Neuronal stem cell (in vitro differentiated cells): ENCODE measurements at regions not wholly inside any gene's neighbourhood (a gene's known extent, or its start where the extent isn't known, plus 50 kb on each side); places are given as distances from the start of the nearest gene placed in this dataset.

Experiments used
- DNase-seq: peaks from one replicate; pipeline ENCODE4 v3.0.0-alpha.2; 2013; ENCODE audit warnings: low spot score
- H2AFZ ChIP-seq: one replicate; pipeline ENCODE4 v1.6.1; 2013; ENCODE audit warnings: mild to moderate bottlenecking, low read length, inconsistent platforms
- H2AK5ac ChIP-seq: 2 replicates; pipeline ENCODE4 v1.6.1; 2013; ENCODE audit warnings: low read depth, mild to moderate bottlenecking, inconsistent platforms, low read length, moderate library complexity, mixed read lengths
- H2BK120ac ChIP-seq: 2 replicates; pipeline ENCODE4 v1.6.1; 2013; ENCODE audit warnings: low read depth, mild to moderate bottlenecking, inconsistent platforms, low read length, moderate library complexity, mixed read lengths
- H2BK12ac ChIP-seq: one replicate; pipeline ENCODE4 v1.6.1; 2013; ENCODE audit warnings: low read length, inconsistent platforms
- H2BK15ac ChIP-seq: 2 replicates; pipeline ENCODE4 v1.6.1; 2013; ENCODE audit warnings: mild to moderate bottlenecking, low read length, inconsistent platforms, mixed read lengths
- H2BK5ac ChIP-seq: one replicate; pipeline ENCODE4 v1.6.1; 2013; ENCODE audit warnings: inconsistent platforms, mild to moderate bottlenecking, low read length, moderate library complexity
- H3K14ac ChIP-seq: one replicate; pipeline ENCODE4 v1.6.1; 2013; ENCODE audit warnings: low read length, inconsistent platforms
- H3K18ac ChIP-seq: 2 replicates; pipeline ENCODE4 v1.6.1; 2013; ENCODE audit warnings: low read length, inconsistent platforms
- H3K23ac ChIP-seq: 2 replicates; pipeline ENCODE4 v1.6.1; 2013; ENCODE audit warnings: low read depth, mild to moderate bottlenecking, mixed read lengths, low read length, inconsistent platforms; ENCODE audit not compliant: poor library complexity
- H3K27ac ChIP-seq: replicated peaks from 3 replicates; pipeline ENCODE4 v1.5.1; 2013; ENCODE audit warnings: low read length, inconsistent platforms
- H3K27me3 ChIP-seq, 3 experiments: 2 replicates each; pipeline ENCODE4 v1.6.1; 2013; ENCODE audit warnings: low read length in 3 of 3, mild to moderate bottlenecking in 2 of 3, inconsistent platforms in 1 of 3, low read depth in 1 of 3, mixed read lengths in 1 of 3, moderate library complexity in 1 of 3; ENCODE audit not compliant: control insufficient read depth in 3 of 3, insufficient read depth in 3 of 3
- H3K36me3 ChIP-seq, 2 donors: replicated peaks in 1 of 2; 2 replicates each; pipeline ENCODE4 v1.6.1; 2013; ENCODE audit warnings: low read length in 2 of 2; ENCODE audit not compliant: control insufficient read depth in 2 of 2, insufficient read depth in 2 of 2
- H3K4ac ChIP-seq: 2 replicates; pipeline ENCODE4 v1.6.1; 2013; ENCODE audit warnings: inconsistent platforms, mild to moderate bottlenecking, low read length, moderate library complexity
- H3K4me1 ChIP-seq, 2 donors: 1 replicate in 1 of 2; 2 replicates in 1 of 2; pipeline ENCODE4 v1.6.1; 2013; ENCODE audit warnings: low read length in 2 of 2, low read depth in 1 of 2; ENCODE audit not compliant: control insufficient read depth in 2 of 2, insufficient read depth in 1 of 2
- H3K4me2 ChIP-seq: one replicate; pipeline ENCODE4 v1.6.1; 2013; ENCODE audit warnings: mild to moderate bottlenecking, low read length, inconsistent platforms; ENCODE audit not compliant: insufficient read depth, poor library complexity, severe bottlenecking
- H3K4me3 ChIP-seq, 2 donors: 2 replicates each; pipeline ENCODE4 v1.5.1; 2013; ENCODE audit warnings: low read length in 2 of 2, mild to moderate bottlenecking in 2 of 2, inconsistent platforms in 1 of 2, moderate library complexity in 1 of 2
- H3K79me1 ChIP-seq: one replicate; pipeline ENCODE4 v1.6.1; 2013; ENCODE audit warnings: low read depth, mild to moderate bottlenecking, inconsistent platforms, low read length, moderate library complexity
- H3K9ac ChIP-seq: one replicate; pipeline ENCODE4 v1.6.1; 2013; ENCODE audit warnings: mild to moderate bottlenecking, low read depth, low read length, inconsistent platforms; ENCODE audit not compliant: poor library complexity
- H3K9me3 ChIP-seq, 2 donors: replicated peaks in 1 of 2; 2 replicates each; pipeline versions ENCODE3 to v1.6.1; 2013; ENCODE audit warnings: low read length in 2 of 2, mild to moderate bottlenecking in 2 of 2, inconsistent platforms in 1 of 2, low read depth in 1 of 2, mixed read lengths in 1 of 2, moderate library complexity in 1 of 2; ENCODE audit not compliant: control insufficient read depth in 2 of 2, insufficient read depth in 1 of 2
- H4K8ac ChIP-seq: one replicate; pipeline ENCODE4 v1.6.1; 2013; ENCODE audit warnings: low read depth, mild to moderate bottlenecking, inconsistent platforms, low read length, moderate library complexity
- H4K91ac ChIP-seq: one replicate; pipeline ENCODE4 v1.6.1; 2013; ENCODE audit warnings: low read length, low read depth, mild to moderate bottlenecking, inconsistent platforms; ENCODE audit not compliant: poor library complexity
- WGBS, 2 donors: extraction: QIAGEN DNeasy Blood & Tissue Kit; methylation state at CpG; one replicate each; pipeline ENCODE4 v1.1.7; 2013; ENCODE audit warnings: missing lambda C conversion rate in 2 of 2, mixed read lengths in 1 of 2; ENCODE audit not compliant: insufficient read length in 2 of 2, insufficient replicate concordance in 1 of 2; ENCODE audit errors: extremely low coverage in 2 of 2; 5-methylcytosine and 5-hydroxymethylcytosine counted together

- H3K4ac ChIP-seq, result no peak overlapping the region
- H3K79me1 ChIP-seq, result no peaks in the 10 kb centered on the region
- no peak overlapping the region for H2BK5ac ChIP-seq
- H3K9me3 ChIP-seq, result no peaks in the 10 kb centered on the region
- WGBS, 2 donors, result no CpG with 5 or more reads among the region's 2 CpGs
- no peak overlapping the region for H4K91ac ChIP-seq
- no peak overlapping the region for H2BK12ac ChIP-seq
- H2AFZ ChIP-seq, result no peak overlapping the region
- H4K8ac ChIP-seq, result no peak overlapping the region
- H3K36me3 ChIP-seq, result no peaks in the 10 kb centered on the region
- H2BK15ac ChIP-seq, result no peak overlapping the region
- H3K14ac ChIP-seq, result no peak overlapping the region
- no peaks in the 10 kb centered on the region for H3K4me1 ChIP-seq
- H3K27me3 ChIP-seq, result no peaks in the 10 kb centered on the region
- H3K27ac ChIP-seq, result no peak overlapping the region
- no peak overlapping the region for H3K18ac ChIP-seq
- H3K23ac ChIP-seq, result no peak overlapping the region
- no peak overlapping the region for H3K4me3 ChIP-seq
- no peak overlapping the region for H2AK5ac ChIP-seq
- no peak overlapping the region for H3K9ac ChIP-seq
- no peak for DNase-seq
- H2BK120ac ChIP-seq, result no peak overlapping the region
- no peak overlapping the region for H3K4me2 ChIP-seq
Observed at GRCh38 chr6:119647309-119647708, 297.7 kb upstream of the MAN1A1 start.

GRCh38 chr6:119643876-119644275 lies 294.3 kb upstream of the MAN1A1 start:
- Histone ChIP-seq H3K14ac (no peak overlapping the region), H3K27ac (no peak overlapping the region), H2BK5ac (no peak overlapping the region), H2AFZ (no peak overlapping the region), H4K91ac (no peak overlapping the region), H3K23ac (no peak overlapping the region), H3K79me1 (no peaks in the 10 kb centered on the region), H3K4me1 (no peaks in the 10 kb centered on the region), H3K4me2 (no peak overlapping the region), H3K18ac (no peak overlapping the region), H4K8ac (no peak overlapping the region), H3K9ac (no peak overlapping the region), H2AK5ac (no peak overlapping the region), H3K4ac (no peak overlapping the region), H2BK12ac (no peak overlapping the region), H2BK15ac (no peak overlapping the region), H3K9me3 (no peaks in the 10 kb centered on the region), H2BK120ac (no peak overlapping the region), H3K27me3 (no peaks in the 10 kb centered on the region), H3K36me3 (no peaks in the 10 kb centered on the region), H3K4me3 (no peak overlapping the region)
- WGBS, 2 donors, result no CpG with 5 or more reads among the region's 7 CpGs
- no peak for DNase-seq

GRCh38 chr6:119637768-119638167 lies 288.2 kb upstream of the MAN1A1 start:
- Histone ChIP-seq H3K27ac (no peak overlapping the region), H4K91ac (no peak overlapping the region), H4K8ac (no peak overlapping the region), H3K18ac (no peak overlapping the region), H3K9ac (no peak overlapping the region), H3K79me1 (no peaks in the 10 kb centered on the region), H3K4me3 (no peak overlapping the region), H3K4me2 (no peak overlapping the region), H3K4me1 (no peaks in the 10 kb centered on the region), H3K4ac (no peak overlapping the region), H3K36me3 (no peaks in the 10 kb centered on the region), H2AK5ac (no peak overlapping the region), H3K23ac (no peak overlapping the region), H2BK15ac (no peak overlapping the region), H3K14ac (no peak overlapping the region), H3K27me3 (no peaks in the 10 kb centered on the region), H2BK12ac (no peak overlapping the region), H2BK5ac (no peak overlapping the region), H3K9me3 (peaks cover 0 to 2% of the 10 kb centered on the region in 2 donors), H2AFZ (no peak overlapping the region), H2BK120ac (no peak overlapping the region)
- no CpG with 5 or more reads among the region's 3 CpGs for WGBS, 2 donors
- no peak for DNase-seq

GRCh38 chr6:119636060-119636459 lies 286.5 kb upstream of the MAN1A1 start:
- no peak for DNase-seq
- no peak overlapping the region for H2AFZ ChIP-seq
- no peak overlapping the region for H3K9ac ChIP-seq
- no peaks in the 10 kb centered on the region for H3K79me1 ChIP-seq
- no peak overlapping the region for H4K8ac ChIP-seq
- no peak overlapping the region for H2AK5ac ChIP-seq
- H2BK15ac ChIP-seq, result no peak overlapping the region
- no peak overlapping the region for H4K91ac ChIP-seq
- H2BK5ac ChIP-seq, result no peak overlapping the region
- H2BK12ac ChIP-seq, result no peak overlapping the region
- no peaks in the 10 kb centered on the region for H3K27me3 ChIP-seq
- H3K4me3 ChIP-seq, result no peak overlapping the region
- H3K14ac ChIP-seq, result no peak overlapping the region
- WGBS, 2 donors, result no CpG with 5 or more reads among the region's 2 CpGs
- H3K36me3 ChIP-seq, result no peaks in the 10 kb centered on the region
- H3K23ac ChIP-seq, result no peak overlapping the region
- H3K4me1 ChIP-seq, result no peaks in the 10 kb centered on the region
- no peak overlapping the region for H3K27ac ChIP-seq
- H3K9me3 ChIP-seq, result peaks cover 0 to 2% of the 10 kb centered on the region in 2 donors
- H3K4ac ChIP-seq, result no peak overlapping the region
- H3K18ac ChIP-seq, result no peak overlapping the region
- H2BK120ac ChIP-seq, result no peak overlapping the region
- no peak overlapping the region for H3K4me2 ChIP-seq
